ENCODE measurements at regions not wholly inside any gene's neighbourhood (a gene's known extent, or its start where the extent isn't known, plus 50 kb on each side); places are given as distances from the start of the nearest gene placed in this dataset.

DNA sequence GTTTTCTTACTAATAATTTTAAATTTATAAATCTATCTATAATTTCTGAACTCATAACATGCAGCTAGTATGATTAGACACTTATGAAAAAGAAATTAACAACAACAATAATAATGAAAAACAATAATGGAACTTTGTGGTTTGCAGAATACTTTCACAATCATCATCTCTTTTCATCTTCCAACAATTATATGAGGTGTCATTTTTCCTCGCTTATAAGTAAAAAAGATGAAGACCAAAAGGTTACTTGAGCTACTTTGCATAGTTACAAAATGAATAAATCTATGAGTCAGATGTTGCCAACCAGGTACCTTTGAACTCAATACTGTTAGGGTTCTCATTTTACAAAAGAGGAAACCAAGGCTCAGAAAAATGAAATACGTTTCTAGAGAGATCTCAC lies 98.5 kb upstream of the ELOVL6 start:
- no peak for DNase-seq (ENCODE audit: extremely low read depth in 1 of 11, low read depth in 9 of 11, low spot score in 4 of 11)

DNA sequence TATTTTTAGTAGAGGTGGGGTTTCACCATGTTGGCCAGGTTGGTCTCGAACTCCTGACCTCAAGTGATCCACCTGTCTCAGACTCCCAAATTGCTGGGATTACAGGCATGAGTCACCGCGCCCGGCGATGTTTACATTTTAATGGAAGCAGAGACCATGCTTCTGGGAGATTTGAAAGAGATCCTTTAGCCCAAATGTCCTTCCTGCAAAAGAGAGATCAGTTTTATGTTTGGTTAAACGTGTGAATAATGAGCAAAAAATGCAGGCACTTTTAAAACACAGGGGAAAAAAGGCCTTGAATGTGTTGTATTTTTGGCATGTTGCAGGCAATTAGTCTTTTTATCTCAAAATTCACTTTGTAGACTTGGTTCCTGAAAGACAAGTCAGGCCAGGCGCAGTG lies 95.8 kb upstream of the ELOVL6 start:
- DNase-seq (ENCODE audit: extremely low read depth in 1 of 11, low read depth in 9 of 11, low spot score in 4 of 11): no peak

DNA sequence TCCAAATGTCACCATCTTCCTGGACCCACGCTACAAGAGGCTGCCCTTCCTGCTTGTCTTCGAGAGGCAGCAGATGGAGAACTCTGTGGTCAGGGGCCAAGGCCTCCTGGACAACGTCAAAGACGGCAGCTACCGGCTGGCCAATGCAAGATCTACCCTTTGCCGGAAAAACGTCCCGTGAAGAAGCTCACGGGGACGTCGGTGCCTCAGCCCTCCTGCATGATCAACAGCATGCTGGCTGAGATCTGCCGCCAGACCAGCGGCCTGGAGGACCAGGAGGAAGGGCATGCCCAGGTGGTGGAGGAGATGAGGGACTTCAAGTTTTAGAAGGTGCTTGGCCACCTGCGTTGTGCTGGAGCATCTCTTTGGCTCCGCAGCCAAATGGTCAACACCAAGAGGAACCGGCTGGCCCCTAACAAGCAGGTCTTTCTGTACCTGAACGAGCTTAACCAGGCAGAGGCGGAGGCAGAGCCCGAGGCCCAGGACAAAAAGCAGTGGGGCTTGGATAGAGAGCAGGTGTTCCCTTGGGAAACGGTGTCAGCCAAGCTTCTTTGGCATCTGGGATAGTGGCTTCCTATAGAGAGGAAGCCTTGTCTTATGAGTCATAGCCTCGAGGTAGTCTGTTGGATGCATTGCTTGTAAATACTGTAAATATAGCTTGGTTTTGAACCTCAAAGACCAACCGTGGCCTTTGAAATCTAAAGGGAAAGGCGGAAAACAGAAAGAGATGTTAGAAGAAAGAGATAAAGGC lies 94.8 kb upstream of the ELOVL6 start:
- no peak for DNase-seq (ENCODE audit: extremely low read depth in 1 of 11, low read depth in 9 of 11, low spot score in 4 of 11)

DNA sequence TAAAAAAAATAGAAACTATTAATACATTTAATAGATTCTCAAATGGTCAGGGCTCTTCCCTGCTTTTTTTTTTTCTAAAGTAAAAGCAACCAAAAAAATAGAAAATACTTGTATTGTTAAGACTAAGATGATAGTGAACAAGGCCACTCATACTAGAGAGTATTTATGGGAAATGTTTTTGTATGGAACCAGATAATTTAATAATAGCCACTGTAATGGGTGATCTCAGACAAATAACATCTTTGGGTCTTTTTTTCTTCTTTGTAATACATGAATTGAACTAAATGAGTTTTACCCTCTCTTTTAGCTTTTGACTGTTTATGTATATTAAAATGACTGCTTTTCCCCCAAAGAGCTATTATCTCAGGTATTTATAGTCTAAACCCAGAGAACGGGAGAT lies 92.1 kb upstream of the ELOVL6 start:
- DNase-seq (ENCODE audit: extremely low read depth in 1 of 11, low read depth in 9 of 11, low spot score in 4 of 11): no peak

GRCh38 chr4:110289601-110290100 lies 91.2 kb upstream of the ELOVL6 start:
- no peak for DNase-seq (ENCODE audit: extremely low read depth in 1 of 11, low read depth in 9 of 11, low spot score in 4 of 11)

DNA sequence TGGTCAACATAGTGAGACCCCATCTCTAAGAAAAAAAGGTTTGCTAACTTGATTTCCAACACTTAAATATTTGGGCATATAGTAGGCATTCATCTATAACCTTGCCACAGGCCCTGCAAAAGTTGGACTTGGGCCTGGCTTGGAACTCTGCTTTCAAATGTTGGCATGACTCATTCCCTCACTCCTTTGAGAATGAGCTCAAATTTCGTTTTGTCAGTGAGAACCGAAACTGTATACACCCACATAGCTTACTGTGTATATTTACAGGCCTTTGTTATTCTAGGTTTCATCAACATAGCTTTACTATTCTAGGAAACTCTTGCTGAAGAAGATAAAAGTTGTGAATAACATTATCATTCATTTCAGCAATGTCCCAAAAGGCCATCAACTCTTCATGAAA lies 88.7 kb upstream of the ELOVL6 start:
- no peak for DNase-seq (ENCODE audit: extremely low read depth in 1 of 11, low read depth in 9 of 11, low spot score in 4 of 11)

GRCh38 chr4:110278127-110278526 lies 79.7 kb upstream of the ELOVL6 start:
- no peak for DNase-seq (ENCODE audit: extremely low read depth in 1 of 11, low read depth in 9 of 11, low spot score in 4 of 11)

GRCh38 chr4:110275871-110276270 lies 77.5 kb upstream of the ELOVL6 start:
- no peak for DNase-seq (ENCODE audit: extremely low read depth in 1 of 11, low read depth in 9 of 11, low spot score in 4 of 11)

- no peak for DNase-seq (ENCODE audit: extremely low read depth in 1 of 11, low read depth in 9 of 11, low spot score in 4 of 11)
Measured at GRCh38 chr4:110271986-110272385, 73.6 kb upstream of the ELOVL6 start.

GRCh38 chr4:110270492-110271197 lies 72.2 kb upstream of the ELOVL6 start:
- DNase-seq (ENCODE audit: extremely low read depth in 1 of 11, low read depth in 9 of 11, low spot score in 4 of 11): no peak

DNA sequence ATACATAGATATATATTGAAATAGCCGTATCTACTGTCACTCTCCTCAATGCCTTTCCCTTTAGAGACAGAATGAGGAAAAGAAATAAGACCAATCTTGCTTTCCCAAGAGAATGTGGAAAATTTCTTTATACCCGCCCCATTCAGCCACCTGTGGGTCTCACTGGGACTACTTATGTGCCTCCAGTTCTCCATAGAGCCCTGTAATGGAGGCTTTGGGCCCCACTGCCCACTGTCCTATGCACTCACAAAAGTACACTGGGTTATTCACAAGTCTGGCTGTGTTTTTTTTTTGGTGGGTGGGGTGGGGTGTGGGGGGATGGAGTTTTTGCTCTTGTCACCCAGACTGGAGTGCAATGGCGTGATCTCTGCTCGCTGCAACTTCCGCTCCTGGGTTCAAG lies 70.4 kb upstream of the ELOVL6 start:
- no peak for DNase-seq (ENCODE audit: extremely low read depth in 1 of 11, low read depth in 9 of 11, low spot score in 4 of 11)

DNA sequence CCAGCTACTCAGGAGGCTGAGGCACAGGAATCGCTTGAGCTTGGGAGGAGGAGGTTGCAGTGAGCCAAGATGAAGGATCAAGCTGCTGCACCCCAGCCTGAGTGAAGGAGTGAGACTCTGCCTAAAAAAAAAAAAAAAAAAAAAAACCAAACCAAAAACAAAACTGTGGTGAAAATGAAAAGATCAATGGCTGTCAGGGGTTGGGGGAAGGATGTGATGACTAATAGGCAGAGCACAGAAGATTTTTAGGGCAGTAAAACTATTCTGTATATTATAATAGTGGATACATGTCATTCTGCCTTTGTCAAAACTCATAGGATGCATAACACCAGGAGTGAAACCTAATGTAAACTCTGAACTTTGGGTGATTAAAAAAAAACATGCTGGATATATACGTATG lies 69.9 kb upstream of the ELOVL6 start:
- no peak for DNase-seq (ENCODE audit: extremely low read depth in 1 of 11, low read depth in 9 of 11, low spot score in 4 of 11)

- DNase-seq (ENCODE audit: extremely low read depth in 1 of 11, low read depth in 9 of 11, low spot score in 4 of 11): no peak
Measured at GRCh38 chr4:110266136-110266535, 67.7 kb upstream of the ELOVL6 start.

DNA sequence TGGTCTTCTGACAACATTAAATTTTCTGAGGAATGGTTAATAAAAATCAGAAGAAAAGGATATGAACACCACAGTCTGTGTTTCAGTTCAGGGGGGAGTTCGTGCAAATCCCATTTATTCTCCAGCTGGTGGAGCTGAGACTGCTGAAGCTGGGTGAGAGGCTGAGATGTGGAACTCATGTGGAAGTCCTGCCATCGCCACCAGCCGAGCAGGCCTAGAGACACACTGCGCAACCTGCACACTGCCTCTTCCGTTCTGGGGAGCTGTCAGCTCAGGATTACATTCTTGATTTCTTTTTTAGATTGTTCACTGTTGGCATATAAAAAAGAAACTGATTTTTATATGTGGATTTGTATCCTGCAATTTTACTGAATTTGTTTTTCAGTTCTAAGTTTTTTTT lies 66.6 kb upstream of the ELOVL6 start:
- no peak for DNase-seq (ENCODE audit: extremely low read depth in 1 of 11, low read depth in 9 of 11, low spot score in 4 of 11)

- DNase-seq (ENCODE audit: extremely low read depth in 1 of 11, low read depth in 9 of 11, low spot score in 4 of 11): no peak
Measured at GRCh38 chr4:110260299-110260698, 61.9 kb upstream of the ELOVL6 start.

- no peak for DNase-seq (ENCODE audit: extremely low read depth in 1 of 11, low read depth in 9 of 11, low spot score in 4 of 11)
Measured at GRCh38 chr4:110250023-110250387, 51.6 kb upstream of the ELOVL6 start.

- no peak for DNase-seq (ENCODE audit: extremely low read depth in 1 of 11, low read depth in 9 of 11, low spot score in 4 of 11)
Measured at GRCh38 chr4:110248831-110249253, 50.4 kb upstream of the ELOVL6 start.
